Suprapubic skin (tissue), 4 donors: ENCODE measurements at regions not wholly inside any gene's neighbourhood (a gene's known extent, or its start where the extent isn't known, plus 50 kb on each side); places are given as distances from the start of the nearest gene placed in this dataset.

Source experiments
- DNase-seq, 2 donors: peaks; one replicate each; pipeline ENCODE4 v3.0.0-alpha.2; 2019; ENCODE audit warnings: low spot score in 2 of 2
- H3K27ac ChIP-seq: fragments of 200-600 bp; sonication (generic); one replicate; pipeline ENCODE4 v1.5.1; 2019
- H3K27me3 ChIP-seq: fragments of 200-600 bp; sonication (generic); one replicate; pipeline ENCODE4 v1.5.1; 2019
- H3K36me3 ChIP-seq: fragments of 200-600 bp; sonication (generic); one replicate; pipeline ENCODE4 v1.5.1; 2019
- H3K4me1 ChIP-seq: fragments of 200-600 bp; sonication (generic); one replicate; pipeline ENCODE4 v1.5.1; 2019
- H3K4me3 ChIP-seq: fragments of 200-600 bp; sonication (generic); one replicate; pipeline ENCODE4 v1.5.1; 2019; ENCODE audit warnings: mild to moderate bottlenecking
- H3K9me3 ChIP-seq: fragments of 200-600 bp; sonication (generic); one replicate; pipeline ENCODE4 v1.5.1; 2019
- CTCF ChIP-seq, 2 donors: fragments of 200-600 bp in 1 of 2; fragments of 450-650 bp in 1 of 2; sonication (generic) in 1 of 2; IDR thresholded peaks; one replicate each; pipeline ENCODE4 v1.5.1; 2016 to 2019; ENCODE audit warnings: antibody characterized with exemption in 2 of 2, mild to moderate bottlenecking in 1 of 2, moderate library complexity in 1 of 2
- EP300 ChIP-seq: sonication (generic); formaldehyde crosslinking; IDR thresholded peaks from one replicate; pipeline ENCODE4 v1.6.1; 2017; ENCODE audit warnings: antibody characterized with exemption
- POLR2A ChIP-seq, 2 donors: fragments of 450-650 bp; IDR thresholded peaks; one replicate each; pipeline ENCODE4 v1.6.1; 2017; ENCODE audit warnings: antibody characterized with exemption in 2 of 2, mild to moderate bottlenecking in 2 of 2, moderate library complexity in 2 of 2
- POLR2AphosphoS5 ChIP-seq, 3 donors: sonication (generic); formaldehyde crosslinking; IDR thresholded peaks; one replicate each; pipeline ENCODE4 v1.6.1; 2017; ENCODE audit warnings: antibody characterized with exemption in 3 of 3
- WGBS: methylation state at CpG from one replicate; pipeline ENCODE4 v1.1.5; 2018; 5-methylcytosine and 5-hydroxymethylcytosine counted together

- Histone ChIP-seq H3K27ac (no peak overlapping the region), H3K27me3 (no peaks in the 10 kb centered on the region), H3K4me3 (no peak overlapping the region), H3K4me1 (no peaks in the 10 kb centered on the region), H3K9me3 (no peaks in the 10 kb centered on the region), H3K36me3 (no peaks in the 10 kb centered on the region)
- DNase-seq: no peak
- 91% methylated on average over 2 of the region's 2 CpGs for WGBS
- TF ChIP-seq CTCF (IDR thresholded peaks at IDR 0.05) (no peak), EP300 (no peak), POLR2AphosphoS5 (IDR thresholded peaks at IDR 0.05) (no peak), POLR2A (IDR thresholded peaks at IDR 0.05) (no peak)
Observed at GRCh38 chr20:24070679-24071078, 82.1 kb upstream of the GGTLC1 start.

GRCh38 chr20:24066076-24066700 is 77.6 kb upstream of the GGTLC1 start:
- Histone ChIP-seq H3K27me3 (no peaks in the 10 kb centered on the region), H3K36me3 (no peaks in the 10 kb centered on the region), H3K4me1 (no peaks in the 10 kb centered on the region), H3K4me3 (no peak overlapping the region), H3K27ac (no peak overlapping the region), H3K9me3 (no peaks in the 10 kb centered on the region)
- no peak for DNase-seq
- TF ChIP-seq EP300 (no peak), POLR2AphosphoS5 (IDR thresholded peaks at IDR 0.05) (no peak), CTCF (IDR thresholded peaks at IDR 0.05) (no peak), POLR2A (IDR thresholded peaks at IDR 0.05) (no peak)
- WGBS: 36% methylated on average over 6 of the region's 6 CpGs

- no peak overlapping the region for H3K27ac ChIP-seq
- no peaks in the 10 kb centered on the region for H3K4me1 ChIP-seq
- H3K9me3 ChIP-seq: no peaks in the 10 kb centered on the region
- DNase-seq: no peak
- H3K4me3 ChIP-seq: no peak overlapping the region
- no peaks in the 10 kb centered on the region for H3K27me3 ChIP-seq
- TF ChIP-seq CTCF (IDR thresholded peaks at IDR 0.05) (no peak), POLR2A (IDR thresholded peaks at IDR 0.05) (no peak), POLR2AphosphoS5 (IDR thresholded peaks at IDR 0.05) (no peak), EP300 (no peak)
- H3K36me3 ChIP-seq: no peaks in the 10 kb centered on the region
Observed at GRCh38 chr20:24064915-24065314, 76.3 kb upstream of the GGTLC1 start.

- 93% methylated on average over 4 of the region's 4 CpGs for WGBS
- H3K27ac ChIP-seq: no peak overlapping the region
- TF ChIP-seq POLR2AphosphoS5 (IDR thresholded peaks at IDR 0.05): no peak
- H3K4me3 ChIP-seq: no peak overlapping the region
- H3K9me3 ChIP-seq: no peaks in the 10 kb centered on the region
- H3K4me1 ChIP-seq: no peaks in the 10 kb centered on the region
- H3K27me3 ChIP-seq: no peaks in the 10 kb centered on the region
- no peaks in the 10 kb centered on the region for H3K36me3 ChIP-seq
- DNase-seq: no peak
Observed at GRCh38 chr20:24064092-24064491, 75.5 kb upstream of the GGTLC1 start.

GRCh38 chr20:24063100-24063499 is 74.5 kb upstream of the GGTLC1 start:
- Histone ChIP-seq H3K9me3 (no peaks in the 10 kb centered on the region), H3K4me3 (no peak overlapping the region), H3K36me3 (no peaks in the 10 kb centered on the region), H3K4me1 (no peaks in the 10 kb centered on the region), H3K27ac (no peak overlapping the region), H3K27me3 (no peaks in the 10 kb centered on the region)
- WGBS: 85% methylated on average over 4 of the region's 5 CpGs
- no peak for DNase-seq
- TF ChIP-seq POLR2A (IDR thresholded peaks at IDR 0.05) (no peak), CTCF (IDR thresholded peaks at IDR 0.05) (no peak), EP300 (no peak), POLR2AphosphoS5 (IDR thresholded peaks at IDR 0.05) (no peak)
